Mammary epithelial cell (primary cell): ENCODE measurements at regions not wholly inside any gene's neighbourhood (a gene's known extent, or its start where the extent isn't known, plus 50 kb on each side); places are given as distances from the start of the nearest gene placed in this dataset.

Experiments used
- CTCF ChIP-seq, 2 donors: IDR thresholded peaks in 1 of 2; conservative IDR thresholded peaks in 1 of 2; 2 replicates each; pipeline ENCODE4 v1.5.1; 2011 to 2012; ENCODE audit warnings: inconsistent platforms in 2 of 2, low read length in 2 of 2, mild to moderate bottlenecking in 2 of 2, control low read depth in 1 of 2, low read depth in 1 of 2; ENCODE audit not compliant: insufficient read depth in 1 of 2; ENCODE audit errors: extremely low read depth in 1 of 2
- EZH2 ChIP-seq: IDR thresholded peaks from 2 replicates; pipeline ENCODE4 v1.6.1; 2012; ENCODE audit warnings: low read length, inconsistent platforms, borderline replicate concordance

GRCh38 chr11:37724315-37724714 lies 1126.3 kb upstream of the RAG2 start:
- no peak for TF ChIP-seq CTCF (conservative IDR thresholded peaks at IDR 0.05 in 1 of 2, IDR thresholded peaks at IDR 0.05 in 1 of 2; ENCODE audit: extremely low read depth in 1 of 2, insufficient read depth in 1 of 2, low read depth in 1 of 2, low read length in 2 of 2)
- TF ChIP-seq EZH2, result no peak
